Right renal pelvis (tissue), 4 donors: ENCODE measurements at regions not wholly inside any gene's neighbourhood (a gene's known extent, or its start where the extent isn't known, plus 50 kb on each side); places are given as distances from the start of the nearest gene placed in this dataset.
"Not testable (repeated sequence)": the region's sequence is repeated elsewhere in the genome, so short reads cannot be mapped to it uniquely, and the experiment has no call there.

ENCODE experiments used
- DNase-seq, 4 donors: peaks; one replicate each; pipeline ENCODE4 v3.0.0-alpha.2; 2013; ENCODE audit warnings: low read depth in 4 of 4, low spot score in 3 of 4, missing footprints in 1 of 4

DNA sequence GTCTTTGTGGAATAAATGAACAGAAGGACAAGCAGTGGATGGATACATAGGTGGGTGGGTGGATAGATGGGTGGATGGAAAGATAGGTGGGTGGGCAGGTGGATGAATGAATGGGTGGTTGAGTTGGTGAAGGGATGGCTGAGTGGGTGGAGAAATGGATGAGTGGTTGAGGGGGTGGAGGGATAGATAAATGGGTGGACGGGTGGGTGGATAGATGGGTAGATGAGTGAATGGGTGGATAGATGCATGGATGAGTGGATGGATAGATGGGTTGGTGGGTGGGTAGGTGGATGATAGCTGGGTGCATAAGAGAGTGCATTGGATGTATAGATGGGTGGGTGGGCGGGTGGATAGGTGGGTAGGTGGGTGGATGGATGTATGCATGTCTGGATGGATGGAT lies 63.5 kb downstream of the UNC93B1 start:
- not testable (repeated sequence) for DNase-seq

DNA sequence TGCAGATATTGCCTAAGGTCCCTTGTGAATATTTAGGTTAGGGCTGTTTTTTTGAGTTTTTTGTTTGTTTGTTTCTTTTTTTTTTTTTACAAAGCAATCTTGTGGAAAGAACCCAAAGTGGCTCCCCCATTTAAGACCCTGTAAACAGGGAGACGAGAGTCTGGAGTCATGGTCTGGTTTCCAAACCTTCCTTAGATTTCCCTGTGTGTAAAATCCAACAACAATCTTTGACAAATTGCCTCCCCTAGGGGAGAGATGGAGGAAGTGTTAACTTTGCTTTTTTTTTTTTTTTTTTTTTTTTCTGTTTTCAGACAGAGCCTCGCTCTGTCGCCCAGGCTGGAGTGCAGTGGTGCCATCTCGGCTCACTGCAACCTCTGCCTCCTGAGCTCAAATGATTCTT lies 64.9 kb downstream of the UNC93B1 start:
- not testable (repeated sequence) for DNase-seq

DNA sequence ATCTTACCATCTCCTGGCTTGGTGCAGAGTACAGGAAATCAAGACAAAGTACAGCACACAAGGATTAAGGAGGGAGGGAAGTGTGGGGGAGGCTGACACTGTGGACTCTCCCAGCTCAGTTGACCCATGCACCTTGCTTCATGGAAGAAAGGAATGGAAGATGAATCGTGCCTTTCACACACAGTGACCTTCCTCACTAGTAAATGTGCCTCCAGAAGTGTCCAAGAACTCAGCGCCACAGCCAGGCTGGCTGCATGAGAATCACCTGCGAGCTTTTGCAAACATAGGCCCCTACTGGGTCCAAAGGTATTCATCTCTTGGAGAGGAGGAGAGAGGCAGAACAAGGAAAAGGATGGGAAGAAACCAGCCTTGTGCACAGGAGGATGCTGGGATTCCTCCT lies 65.5 kb downstream of the UNC93B1 start:
- not testable (repeated sequence) for DNase-seq

DNA sequence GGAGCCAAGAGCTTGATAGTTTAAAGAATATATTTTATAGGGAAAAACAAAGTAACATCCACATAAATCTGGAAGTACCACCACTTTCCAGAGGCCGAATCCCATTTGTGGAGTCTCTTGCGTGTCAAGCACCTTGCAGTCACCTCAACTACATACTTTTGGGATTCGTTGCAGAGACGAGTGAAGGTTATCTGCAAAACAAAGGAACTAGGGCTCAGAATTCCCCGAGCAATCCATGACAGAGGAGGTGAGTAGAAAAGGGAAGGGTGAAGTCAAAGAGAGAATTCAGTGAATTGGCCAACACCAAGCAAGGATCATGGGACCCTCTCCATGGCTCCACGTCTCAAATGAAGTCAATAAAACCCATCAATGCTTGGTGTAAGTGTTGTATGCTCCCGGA lies 80.3 kb downstream of the UNC93B1 start:
- not testable (repeated sequence) for DNase-seq

DNA sequence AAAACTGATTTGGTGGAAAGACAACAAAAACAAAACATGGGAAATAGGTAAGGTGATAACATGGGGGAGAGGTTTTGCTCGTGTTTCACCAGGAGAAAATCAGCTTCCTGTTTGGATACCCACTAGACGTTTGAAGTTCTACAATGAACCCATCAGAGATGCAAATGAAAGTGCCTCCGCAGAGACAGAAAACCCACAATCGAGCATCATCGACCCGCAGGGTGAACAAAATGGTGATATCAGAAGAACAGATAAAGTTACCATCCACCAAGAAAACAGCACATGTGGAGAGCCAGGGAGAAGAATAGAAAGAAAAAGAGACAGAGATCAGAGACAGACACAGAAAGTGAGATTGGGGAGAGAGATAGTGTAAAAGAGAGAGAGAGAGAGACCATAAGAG lies 83.4 kb downstream of the UNC93B1 start:
- not testable (repeated sequence) for DNase-seq

DNA sequence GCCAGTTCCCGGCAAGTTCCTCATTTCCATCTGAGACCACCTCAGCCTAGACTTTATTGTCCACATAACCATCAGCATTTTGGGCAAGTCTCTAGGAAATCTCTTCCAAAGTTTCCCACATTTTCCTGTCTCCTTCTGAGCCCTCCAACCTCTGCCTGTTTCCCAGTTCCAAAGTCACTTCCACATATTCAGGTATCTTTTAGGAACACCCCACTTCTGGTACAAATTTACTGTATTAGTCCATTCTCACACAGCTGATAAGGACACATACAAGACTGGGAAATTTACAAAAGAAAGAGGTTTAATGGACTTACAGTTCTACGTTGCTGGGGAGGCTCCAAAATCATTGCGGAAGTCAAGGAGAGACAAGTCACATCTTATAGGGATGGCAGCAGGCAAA lies 91.7 kb downstream of the UNC93B1 start:
- DNase-seq, result not testable (repeated sequence)

DNA sequence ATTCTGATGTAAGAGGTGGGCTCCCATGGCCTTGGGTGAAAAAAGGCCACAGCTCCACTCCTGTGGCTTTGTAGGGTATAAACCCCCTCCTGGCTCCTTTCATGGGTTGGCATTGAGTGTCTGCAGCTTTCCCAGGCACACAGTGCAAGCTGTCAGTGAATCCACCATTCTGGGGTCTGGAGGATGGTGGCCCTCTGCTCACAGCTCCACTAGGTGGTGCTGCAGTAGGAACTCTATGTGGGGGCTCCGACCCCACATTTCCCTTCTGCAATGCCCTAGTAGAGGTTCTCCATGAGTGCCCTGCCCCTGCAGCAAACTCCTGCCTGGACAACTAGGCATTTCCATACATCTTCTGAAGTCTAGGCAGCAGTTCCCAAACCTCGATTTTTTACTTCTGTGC lies 92.7 kb downstream of the UNC93B1 start:
- not testable (repeated sequence) for DNase-seq

DNA sequence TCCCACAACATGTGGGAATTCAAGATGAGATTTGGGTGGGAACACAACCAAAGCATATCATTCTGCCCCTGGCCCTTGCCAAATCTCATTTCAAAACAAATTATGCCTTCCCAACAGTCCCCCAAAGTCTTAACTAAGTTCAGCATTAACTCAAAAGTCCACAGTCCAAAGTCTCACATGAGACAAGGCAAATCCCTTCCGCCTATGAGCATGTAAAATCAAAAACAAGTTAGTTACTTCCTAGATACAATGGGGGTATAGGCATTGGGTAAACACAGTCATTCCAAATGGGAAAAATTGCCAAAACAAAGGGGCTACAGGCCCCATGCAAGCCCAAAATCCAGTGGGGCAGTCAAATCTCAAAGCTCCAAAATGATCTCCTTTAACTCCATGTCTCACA lies 93.1 kb downstream of the UNC93B1 start:
- DNase-seq, result not testable (repeated sequence)

DNA sequence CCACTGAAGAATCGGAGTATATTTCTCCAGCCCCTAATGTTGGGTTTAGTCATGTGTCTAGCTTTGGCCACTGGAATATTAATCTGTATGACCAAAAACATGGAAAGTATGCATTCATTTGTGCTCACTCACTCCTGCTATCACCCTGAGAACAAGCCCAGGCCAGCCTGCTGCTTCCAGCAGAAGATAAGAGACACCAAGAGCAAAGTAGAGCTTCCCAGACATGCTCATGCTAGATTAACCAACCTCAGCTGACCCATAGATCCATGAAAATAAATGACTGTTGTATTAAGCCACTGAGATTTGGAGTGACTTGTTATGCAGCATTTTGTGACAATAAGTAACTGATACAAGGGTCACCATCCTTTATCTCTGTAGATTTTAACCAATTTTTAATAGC lies 96.9 kb downstream of the UNC93B1 start:
- not testable (repeated sequence) for DNase-seq

DNA sequence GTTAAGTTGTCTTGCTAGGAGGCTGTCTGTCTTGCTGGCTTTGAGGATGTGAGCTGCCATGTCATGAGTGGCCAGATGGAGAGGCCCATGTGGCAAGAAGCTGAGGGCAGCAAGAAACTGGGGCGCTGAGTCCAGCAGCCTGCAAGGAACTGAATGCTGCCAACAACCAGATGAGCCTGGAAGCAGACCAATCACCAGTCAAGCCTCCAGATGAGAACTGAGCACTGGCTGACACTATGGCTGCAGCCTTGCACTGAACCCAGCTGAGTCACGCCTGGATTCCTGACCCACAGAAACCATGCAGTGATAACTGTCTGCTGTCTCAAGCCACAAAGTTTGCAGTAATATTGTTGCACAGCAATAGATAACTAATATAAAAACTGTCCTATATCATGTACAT lies 104.4 kb downstream of the UNC93B1 start:
- not testable (repeated sequence) for DNase-seq

DNA sequence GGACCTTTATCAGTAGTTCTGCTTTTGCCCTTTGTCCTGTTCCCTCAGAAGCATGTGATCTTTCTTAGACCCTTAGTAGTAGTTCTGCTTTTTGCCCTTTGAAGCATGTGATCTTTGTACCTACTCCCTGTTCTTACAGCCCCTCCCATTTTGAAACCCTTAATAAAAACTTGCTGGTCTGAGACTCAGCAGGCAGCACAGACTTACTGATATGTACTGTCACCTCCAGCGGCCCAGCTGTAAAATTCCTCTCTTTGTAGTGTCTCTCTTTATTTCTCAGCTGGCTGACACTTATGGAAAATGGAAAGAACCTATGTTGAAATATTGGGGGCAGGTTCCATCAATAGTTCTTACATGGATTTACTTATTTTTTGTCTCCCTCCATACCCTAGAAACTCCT lies 110.4 kb downstream of the UNC93B1 start:
- DNase-seq, result not testable (repeated sequence)

DNA sequence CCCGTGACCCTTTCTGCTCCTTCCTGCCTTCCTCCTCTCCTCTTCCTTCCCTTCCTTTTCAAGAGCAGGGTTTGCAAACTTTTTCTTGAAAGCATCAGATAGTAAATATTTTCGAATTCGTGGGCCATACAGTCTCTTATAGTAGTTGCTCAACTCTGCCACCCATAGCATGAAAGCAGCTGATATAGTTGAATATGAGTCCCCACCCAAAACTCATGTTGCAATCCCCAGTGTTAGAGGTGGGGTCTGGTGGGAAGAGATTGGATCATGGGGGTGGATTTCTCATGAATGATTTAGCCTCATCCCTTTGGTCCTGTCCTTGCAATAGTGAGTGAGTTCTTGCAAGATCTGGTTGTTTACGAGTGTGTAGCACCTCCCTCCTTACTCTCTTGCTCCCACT lies 114.3 kb downstream of the UNC93B1 start:
- DNase-seq, result not testable (repeated sequence)

DNA sequence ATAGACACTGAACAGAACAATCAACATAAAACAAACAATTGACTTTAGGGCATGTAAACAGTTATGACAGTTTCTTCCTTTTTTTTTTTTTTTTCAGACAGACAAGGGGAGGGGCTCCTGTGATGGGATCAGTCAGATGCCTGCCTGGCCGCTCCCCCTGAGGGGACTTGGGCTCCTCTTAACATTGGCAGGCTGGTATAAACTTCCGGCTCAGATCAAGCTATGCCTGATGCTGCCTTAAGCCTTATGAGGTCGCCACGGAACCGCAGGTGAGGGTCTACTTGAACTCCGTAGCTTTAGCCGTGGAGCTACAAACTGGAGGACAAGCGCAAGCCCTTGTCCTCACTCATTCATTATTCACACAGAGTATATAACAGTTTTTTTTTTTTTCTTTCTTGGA lies 115.8 kb downstream of the UNC93B1 start:
- not testable (repeated sequence) for DNase-seq

DNA sequence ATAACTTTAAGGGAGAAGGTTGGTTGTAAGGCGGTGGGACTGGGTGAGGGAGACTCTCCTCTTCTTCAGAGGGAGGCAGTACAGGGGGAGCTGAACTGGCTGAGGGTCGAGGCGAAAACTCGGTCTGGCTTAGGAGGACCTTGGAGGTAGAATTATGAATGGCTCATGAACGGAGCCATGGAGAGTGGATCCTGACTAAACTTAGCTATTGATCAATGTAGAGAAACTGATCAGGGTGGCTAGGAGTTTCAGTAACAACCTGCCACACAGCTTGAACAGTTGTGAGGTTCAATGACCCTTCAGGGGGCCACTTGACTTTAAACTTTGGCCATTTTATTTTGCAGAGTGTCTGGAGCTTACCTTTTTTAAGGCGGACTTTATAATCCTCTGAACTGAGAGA lies 117.2 kb downstream of the UNC93B1 start:
- not testable (repeated sequence) for DNase-seq

DNA sequence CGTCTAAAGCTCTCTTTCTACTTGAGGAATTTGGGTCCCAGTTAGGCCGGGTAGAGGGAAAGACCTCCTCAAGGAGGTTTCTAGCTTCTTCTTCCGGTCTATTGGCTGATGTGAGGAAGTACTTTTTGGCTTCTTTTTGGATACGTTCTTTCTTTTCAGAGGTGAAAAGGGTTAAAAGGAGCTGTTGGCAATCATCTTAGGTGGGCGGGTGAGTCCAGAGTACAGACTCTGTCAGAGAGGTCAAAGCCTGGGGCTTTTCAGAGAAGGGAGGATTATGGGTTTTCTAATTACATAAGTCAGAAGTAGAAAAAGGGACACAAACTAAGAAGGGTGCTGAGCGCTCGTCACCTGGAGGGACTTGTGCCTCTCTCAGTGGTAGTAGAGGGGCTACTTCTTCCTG lies 117.7 kb downstream of the UNC93B1 start:
- not testable (repeated sequence) for DNase-seq

DNA sequence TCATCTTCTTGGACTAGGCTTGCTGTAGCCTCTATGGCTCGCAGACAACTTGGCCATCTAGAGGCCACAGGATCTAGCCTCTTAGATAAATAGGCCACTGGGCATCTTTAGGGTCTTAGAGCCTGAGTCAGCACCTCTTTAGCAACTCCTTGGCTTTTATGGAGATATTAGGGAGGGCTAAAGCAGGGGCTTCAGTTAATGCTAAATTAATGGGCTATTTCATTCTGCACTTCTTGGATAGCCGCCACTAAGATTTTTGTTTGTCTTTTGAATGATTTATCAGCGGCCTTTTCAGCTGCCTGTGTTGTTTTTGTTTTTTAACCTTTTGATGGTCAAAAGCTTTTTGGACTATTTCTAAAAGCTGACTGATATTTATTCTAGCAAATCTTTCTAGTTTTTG lies 118.3 kb downstream of the UNC93B1 start:
- not testable (repeated sequence) for DNase-seq

DNA sequence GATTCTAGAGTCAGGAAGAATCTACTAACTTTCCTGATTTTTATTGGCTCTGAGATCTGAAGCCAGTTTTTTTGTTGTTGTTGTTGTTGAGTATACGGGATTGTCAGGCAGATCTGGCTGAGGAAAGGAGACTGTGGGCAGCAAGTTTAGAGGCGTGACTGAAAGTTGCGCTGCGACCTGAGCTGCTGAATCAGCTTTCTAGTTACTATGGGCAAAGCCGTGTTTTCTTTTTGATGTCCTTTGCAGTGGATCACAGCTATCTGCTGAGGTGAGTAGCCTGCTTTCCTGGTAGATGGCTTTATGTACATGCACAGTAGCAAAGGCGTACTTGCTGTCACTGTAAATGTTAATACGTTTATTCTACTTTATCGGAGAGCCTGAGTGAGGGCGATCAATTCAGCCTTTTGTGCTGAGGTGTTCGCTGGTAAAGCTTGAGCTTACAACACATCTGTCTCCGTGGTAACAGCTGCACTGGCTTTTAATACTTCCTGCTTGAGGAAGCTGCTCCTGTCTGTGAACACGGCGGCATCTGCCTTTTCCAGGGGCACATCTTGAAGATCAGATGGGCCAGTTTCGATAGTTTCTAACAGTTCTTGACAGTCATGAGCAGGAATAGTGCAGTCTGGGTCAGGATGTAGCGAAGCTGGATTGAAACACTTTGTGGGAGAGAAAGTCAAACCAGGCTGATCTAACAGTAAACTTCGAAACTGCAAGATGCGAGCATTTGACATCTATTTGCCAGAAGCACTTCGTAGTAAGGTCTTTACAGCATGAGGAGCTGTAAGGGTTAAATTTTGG lies 118.9 kb downstream of the UNC93B1 start:
- DNase-seq, result not testable (repeated sequence)

DNA sequence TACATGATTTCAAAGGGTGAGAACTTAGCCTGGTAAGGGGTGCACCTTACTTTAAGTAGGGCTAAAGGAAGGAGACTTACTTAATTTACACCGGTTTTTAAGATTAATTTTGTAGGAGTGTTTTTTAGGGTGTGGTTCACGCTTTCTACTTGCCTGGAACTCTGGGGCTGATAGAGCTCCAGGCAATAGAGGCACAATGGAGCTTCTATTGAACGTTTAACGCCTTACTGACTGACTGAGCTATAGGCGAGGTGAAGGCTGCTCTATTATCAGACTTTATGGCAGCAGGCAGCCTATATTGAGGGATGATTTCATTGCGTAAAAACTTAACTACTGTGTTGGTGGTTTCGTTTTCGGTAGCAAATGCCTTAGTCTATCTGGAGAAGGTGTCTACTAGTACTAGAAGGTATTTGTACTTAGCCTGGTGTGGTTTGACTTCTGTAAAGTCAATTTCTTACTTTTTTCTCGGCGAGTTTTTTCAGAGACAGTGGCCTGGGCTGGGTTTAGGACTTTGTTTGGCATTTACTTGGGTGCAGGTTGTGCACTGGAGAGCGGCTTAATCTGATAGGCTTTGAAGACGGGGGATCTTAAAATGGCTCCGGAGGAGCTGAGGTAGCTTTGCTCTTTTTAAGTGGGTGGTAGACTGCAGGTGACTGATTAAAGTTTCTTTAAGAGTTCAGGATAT lies 119.7 kb downstream of the UNC93B1 start:
- DNase-seq, result not testable (repeated sequence)

DNA sequence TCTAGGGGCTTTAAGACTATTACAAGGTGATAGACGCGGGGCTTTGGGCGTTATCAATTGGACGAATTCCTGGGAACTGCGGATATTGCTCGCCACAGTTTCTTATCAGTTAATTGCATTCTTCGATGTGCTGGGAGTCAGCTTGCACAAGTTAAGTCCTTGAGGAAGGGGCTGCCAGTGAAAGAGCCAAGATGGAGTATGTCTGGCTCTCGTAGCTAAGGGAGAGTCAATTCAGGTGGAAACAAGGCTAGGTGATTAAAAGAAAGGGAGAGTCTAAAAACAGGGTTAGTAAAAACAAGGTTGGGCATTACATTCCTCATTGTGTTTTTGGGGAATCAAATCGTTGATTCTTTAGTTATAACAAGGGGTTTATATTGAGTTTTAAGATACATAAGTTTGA lies 121.6 kb downstream of the UNC93B1 start:
- not testable (repeated sequence) for DNase-seq

DNA sequence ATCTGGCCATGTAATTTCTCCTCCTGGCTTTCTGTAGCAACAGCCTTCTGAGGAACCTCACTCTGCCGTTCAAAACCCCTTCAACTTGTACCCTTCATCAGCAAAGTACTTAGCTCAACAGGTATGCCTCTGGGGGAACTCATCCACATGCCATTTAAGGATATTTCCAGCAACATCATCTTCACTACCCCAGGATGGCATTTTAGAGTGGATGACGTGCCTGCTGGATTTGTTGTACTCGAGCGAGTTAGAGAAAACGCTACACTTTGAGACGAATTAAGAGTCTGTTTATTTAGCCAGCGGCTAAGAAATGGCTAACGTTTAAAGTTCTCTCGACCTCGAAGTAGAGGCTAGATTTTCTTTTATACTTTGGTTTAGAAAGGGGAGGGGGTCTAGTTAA lies 122.1 kb downstream of the UNC93B1 start:
- DNase-seq, result not testable (repeated sequence)

DNA sequence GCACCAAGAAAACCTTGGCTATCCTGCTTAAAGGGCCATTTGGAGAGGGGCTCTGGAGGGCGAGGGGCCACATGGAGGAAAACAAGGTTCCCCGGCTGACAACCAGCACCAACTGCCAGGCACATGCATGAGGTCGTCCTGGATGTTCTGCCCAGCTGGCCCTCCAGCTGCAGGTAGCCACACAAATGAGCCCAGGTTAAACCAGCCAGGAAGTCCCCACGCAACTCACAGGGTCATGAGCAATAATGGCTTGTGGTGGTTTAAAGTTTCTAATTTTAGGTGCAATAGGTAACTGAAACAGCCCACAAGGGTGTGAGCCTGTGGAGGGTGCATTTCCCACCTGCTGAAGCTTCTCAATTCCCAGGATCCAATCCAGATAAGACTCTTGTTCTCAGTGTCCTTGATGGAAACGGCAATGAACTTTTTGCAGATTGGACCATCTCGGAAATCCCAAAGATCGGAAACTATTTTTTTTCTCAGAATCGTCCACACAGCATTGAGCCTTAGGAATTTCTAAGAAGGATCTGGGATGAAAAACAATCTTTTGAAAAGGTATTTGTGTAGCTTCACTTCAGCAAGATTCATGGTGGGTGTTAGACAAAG lies 123.2 kb downstream of the UNC93B1 start:
- not testable (repeated sequence) for DNase-seq

DNA sequence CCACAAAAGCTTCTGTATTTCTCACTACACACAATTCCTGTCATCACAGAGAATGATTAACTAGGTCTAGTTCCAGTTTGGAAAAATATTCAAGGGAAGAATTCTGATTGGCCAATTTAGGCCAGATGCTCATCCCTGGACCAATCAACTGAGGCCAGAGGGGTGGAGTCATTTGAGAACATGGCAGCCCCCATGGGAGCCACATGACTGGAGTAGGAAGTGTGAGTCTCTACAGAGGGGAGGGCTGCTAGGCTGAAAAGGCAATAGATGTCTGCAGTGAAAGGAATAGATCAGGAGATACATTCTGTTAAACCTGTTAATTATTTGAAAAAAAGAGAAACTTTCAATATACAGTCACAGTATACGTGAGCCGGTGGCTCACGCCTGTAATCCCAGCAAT lies 125.2 kb downstream of the UNC93B1 start:
- not testable (repeated sequence) for DNase-seq
